ENCODE measurements at regions not wholly inside any gene's neighbourhood (a gene's known extent, or its start where the extent isn't known, plus 50 kb on each side); places are given as distances from the start of the nearest gene placed in this dataset.

DNA sequence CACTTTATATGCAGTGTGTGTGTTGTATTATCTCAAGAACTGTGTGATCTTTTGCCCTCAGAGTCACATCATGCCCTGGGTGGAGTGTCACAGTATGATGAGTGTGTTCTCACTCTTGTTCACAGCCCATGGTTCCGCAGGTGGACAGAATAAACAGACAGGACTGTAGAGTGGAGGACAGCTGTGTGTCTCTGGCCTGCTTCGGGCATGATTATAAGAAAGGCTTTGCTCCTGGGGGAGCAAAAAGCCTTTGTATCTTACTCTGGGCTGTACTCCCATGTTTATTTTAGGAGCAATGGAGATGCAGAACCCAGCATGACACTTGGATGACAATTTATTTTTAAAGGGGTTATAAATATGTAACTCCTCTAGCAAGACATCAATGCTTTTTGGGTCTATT, 371.7 kb upstream of the MEX3C start:
- TF ChIP-seq EZH2phosphoT487 (IDR thresholded peaks at IDR 0.05; ENCODE audit: borderline replicate concordance, low read length) = no peak
- TF ChIP-seq, protein P1, sequence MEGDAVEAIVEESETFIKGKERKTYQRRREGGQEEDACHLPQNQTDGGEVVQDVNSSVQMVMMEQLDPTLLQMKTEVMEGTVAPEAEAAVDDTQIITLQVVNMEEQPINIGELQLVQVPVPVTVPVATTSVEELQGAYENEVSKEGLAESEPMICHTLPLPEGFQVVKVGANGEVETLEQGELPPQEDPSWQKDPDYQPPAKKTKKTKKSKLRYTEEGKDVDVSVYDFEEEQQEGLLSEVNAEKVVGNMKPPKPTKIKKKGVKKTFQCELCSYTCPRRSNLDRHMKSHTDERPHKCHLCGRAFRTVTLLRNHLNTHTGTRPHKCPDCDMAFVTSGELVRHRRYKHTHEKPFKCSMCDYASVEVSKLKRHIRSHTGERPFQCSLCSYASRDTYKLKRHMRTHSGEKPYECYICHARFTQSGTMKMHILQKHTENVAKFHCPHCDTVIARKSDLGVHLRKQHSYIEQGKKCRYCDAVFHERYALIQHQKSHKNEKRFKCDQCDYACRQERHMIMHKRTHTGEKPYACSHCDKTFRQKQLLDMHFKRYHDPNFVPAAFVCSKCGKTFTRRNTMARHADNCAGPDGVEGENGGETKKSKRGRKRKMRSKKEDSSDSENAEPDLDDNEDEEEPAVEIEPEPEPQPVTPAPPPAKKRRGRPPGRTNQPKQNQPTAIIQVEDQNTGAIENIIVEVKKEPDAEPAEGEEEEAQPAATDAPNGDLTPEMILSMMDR (conservative IDR thresholded peaks at IDR 0.05; ENCODE audit: low read depth, low read length) = no peak
- no peak for TF ChIP-seq EZH2 (IDR thresholded peaks at IDR 0.05; ENCODE audit: low read length, unreplicated experiment)
